HFFc6 (cell line): ENCODE measurements at regions not wholly inside any gene's neighbourhood (a gene's known extent, or its start where the extent isn't known, plus 50 kb on each side); places are given as distances from the start of the nearest gene placed in this dataset.

ENCODE experiments used
- DNase-seq: peaks from one replicate; pipeline ENCODE4 v3.0.0-alpha.2; 2018
- H3K27ac Mint-ChIP-seq: 2 replicates; pipeline ENCODE4 v1.8.0; 2020; ENCODE audit warnings: mild to moderate bottlenecking, mixed read lengths
- H3K27me3 Mint-ChIP-seq: 2 replicates; pipeline ENCODE4 v1.8.0; 2021; ENCODE audit warnings: mild to moderate bottlenecking, moderate library complexity, mixed read lengths; ENCODE audit not compliant: insufficient read depth
- H3K36me3 Mint-ChIP-seq: 2 replicates; pipeline ENCODE4 v1.8.0; 2021; ENCODE audit warnings: low read depth, mixed read lengths
- H3K4me1 Mint-ChIP-seq: 2 replicates; pipeline ENCODE4 v1.8.0; 2020; ENCODE audit warnings: low read depth, mixed read lengths
- H3K4me3 Mint-ChIP-seq: 2 replicates; pipeline ENCODE4 v1.8.0; 2020; ENCODE audit warnings: mild to moderate bottlenecking, moderate library complexity, mixed read lengths
- H3K9me3 Mint-ChIP-seq: 2 replicates; pipeline ENCODE4 v1.8.0; 2020; ENCODE audit warnings: mild to moderate bottlenecking, mixed read lengths
- TF ChIP-seq, protein P1 (sequence below): fragments of 200-600 bp; sonication (generic); IDR thresholded peaks from 2 replicates; pipeline ENCODE4 v1.5.0; 2021; ENCODE audit warnings: antibody characterized with exemption, mild to moderate bottlenecking

DNA sequence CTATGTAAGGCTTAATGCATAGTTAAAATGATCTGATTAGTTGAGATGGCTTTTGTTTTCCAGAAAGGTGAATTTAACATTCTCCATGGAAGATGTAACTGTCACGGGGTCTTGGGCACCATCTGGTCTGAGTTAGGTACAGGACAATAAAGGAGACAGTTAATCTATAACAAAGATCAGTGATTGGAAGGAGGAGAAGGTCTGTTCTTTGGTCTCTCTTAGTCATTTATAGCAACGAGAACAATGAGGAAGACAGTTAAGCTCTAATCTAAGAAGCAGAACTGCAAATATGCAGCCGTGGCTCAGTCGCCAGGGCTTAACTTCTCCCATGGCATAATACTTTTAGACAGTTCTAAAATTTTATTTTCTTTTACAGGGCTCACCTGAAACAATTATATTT is 405.5 kb upstream of the SULF2 start:
- Mint-ChIP-seq H3K4me3 (no peak overlapping the region), H3K27ac (no peak overlapping the region), H3K27me3 (peaks cover 4% of the 10 kb centered on the region), H3K4me1 (no peaks in the 10 kb centered on the region), H3K36me3 (no peaks in the 10 kb centered on the region), H3K9me3 (peaks cover 54% of the 10 kb centered on the region)
- TF ChIP-seq, protein P1, sequence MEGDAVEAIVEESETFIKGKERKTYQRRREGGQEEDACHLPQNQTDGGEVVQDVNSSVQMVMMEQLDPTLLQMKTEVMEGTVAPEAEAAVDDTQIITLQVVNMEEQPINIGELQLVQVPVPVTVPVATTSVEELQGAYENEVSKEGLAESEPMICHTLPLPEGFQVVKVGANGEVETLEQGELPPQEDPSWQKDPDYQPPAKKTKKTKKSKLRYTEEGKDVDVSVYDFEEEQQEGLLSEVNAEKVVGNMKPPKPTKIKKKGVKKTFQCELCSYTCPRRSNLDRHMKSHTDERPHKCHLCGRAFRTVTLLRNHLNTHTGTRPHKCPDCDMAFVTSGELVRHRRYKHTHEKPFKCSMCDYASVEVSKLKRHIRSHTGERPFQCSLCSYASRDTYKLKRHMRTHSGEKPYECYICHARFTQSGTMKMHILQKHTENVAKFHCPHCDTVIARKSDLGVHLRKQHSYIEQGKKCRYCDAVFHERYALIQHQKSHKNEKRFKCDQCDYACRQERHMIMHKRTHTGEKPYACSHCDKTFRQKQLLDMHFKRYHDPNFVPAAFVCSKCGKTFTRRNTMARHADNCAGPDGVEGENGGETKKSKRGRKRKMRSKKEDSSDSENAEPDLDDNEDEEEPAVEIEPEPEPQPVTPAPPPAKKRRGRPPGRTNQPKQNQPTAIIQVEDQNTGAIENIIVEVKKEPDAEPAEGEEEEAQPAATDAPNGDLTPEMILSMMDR, result no peak
- DNase-seq, result no peak

DNA sequence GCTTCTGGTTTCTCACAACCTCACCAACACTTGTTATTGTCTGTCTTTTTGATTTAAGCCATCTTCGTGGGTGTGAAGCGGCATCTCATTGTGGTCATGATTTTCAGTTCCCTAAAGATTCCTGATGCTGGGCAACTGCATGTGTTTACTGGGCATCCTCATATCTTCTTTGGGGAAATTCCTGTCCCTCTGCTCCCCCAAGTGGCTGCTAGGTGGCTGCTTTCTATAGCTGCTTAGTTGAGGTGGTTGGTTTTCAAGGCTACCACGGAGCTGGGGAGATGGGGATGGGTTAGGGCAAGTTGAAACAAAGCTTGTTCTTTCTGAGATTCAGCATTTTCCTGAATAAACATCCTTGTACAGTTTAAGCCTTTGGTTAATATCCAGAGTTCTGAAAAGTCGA is 403.9 kb upstream of the SULF2 start:
- H3K36me3 Mint-ChIP-seq, result no peaks in the 10 kb centered on the region
- H3K27ac Mint-ChIP-seq, result no peak overlapping the region
- no peak overlapping the region for H3K4me3 Mint-ChIP-seq
- peaks cover 46% of the 10 kb centered on the region for H3K9me3 Mint-ChIP-seq
- no peak for DNase-seq
- TF ChIP-seq, protein P1, result no peak
- H3K4me1 Mint-ChIP-seq, result no peaks in the 10 kb centered on the region
- H3K27me3 Mint-ChIP-seq, result peaks cover 4% of the 10 kb centered on the region; the same call in 1 of the 2 replicates

DNA sequence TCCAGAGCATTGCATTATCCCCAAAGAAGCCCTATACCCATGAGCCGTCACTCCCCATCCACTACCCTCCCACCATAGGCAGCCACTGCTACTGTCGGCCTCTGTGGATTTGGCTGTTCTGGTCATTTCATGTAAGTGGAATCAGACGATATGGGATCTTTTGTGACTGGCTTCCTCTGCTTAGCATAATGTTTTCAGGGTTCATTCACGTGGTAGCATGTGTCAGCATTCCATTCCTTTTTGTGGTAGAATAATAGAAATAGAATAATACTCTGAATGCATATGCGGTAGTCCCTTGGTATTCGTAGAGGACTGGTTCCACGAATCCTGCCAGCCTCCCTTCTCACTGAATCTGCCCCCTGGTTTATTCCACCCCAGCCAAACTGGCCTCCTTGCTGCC is 402.6 kb upstream of the SULF2 start:
- Mint-ChIP-seq H3K4me1 (no peaks in the 10 kb centered on the region), H3K4me3 (no peak overlapping the region), H3K36me3 (no peaks in the 10 kb centered on the region), H3K9me3 (peaks cover 45% of the 10 kb centered on the region), H3K27ac (no peak overlapping the region), H3K27me3 (peaks cover 4% of the 10 kb centered on the region)
- TF ChIP-seq, protein P1, result no peak
- no peak for DNase-seq

DNA sequence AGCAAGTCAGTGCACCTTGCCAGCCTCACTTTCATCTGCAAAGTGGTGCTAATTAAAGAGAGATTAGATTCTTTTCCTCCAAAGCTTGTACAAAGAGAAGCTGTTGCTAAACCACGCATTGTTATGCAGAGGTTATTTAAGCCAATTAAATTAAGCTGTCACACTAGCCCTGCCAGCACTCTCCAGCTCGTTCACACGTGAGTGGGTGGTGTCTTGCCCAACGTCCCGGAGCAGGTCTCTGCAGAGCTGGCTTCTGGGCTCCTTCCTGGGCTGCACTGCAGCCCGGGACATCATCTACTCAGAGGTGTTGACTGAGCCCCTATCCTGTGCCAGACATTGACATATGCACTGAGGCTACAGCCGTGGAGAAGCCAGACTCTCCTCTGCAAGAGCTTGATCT is 401.6 kb upstream of the SULF2 start:
- no peak for DNase-seq
- H3K27me3 Mint-ChIP-seq, result peaks cover 2% of the 10 kb centered on the region
- no peaks in the 10 kb centered on the region for H3K4me1 Mint-ChIP-seq

DNA sequence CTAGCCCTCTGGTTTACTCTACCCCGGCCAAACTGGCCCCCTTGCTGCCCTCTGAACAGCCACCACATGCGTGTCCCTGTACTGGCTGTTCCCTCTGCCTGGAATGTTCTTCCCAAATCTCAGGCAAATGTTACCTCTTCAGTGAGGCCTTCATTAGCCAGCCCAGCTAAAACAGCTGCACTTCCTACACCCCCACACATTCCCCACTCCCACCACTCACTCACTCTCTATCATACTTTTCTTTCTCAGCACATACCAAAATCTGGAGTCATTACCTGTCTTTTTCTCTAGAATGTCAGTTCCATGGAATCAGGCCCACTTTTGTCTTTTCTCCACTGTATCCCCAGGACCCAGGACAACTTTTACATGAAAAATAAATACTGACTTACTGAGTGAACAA is 401.2 kb upstream of the SULF2 start:
- peaks cover 2% of the 10 kb centered on the region for H3K27me3 Mint-ChIP-seq
- H3K9me3 Mint-ChIP-seq, result peaks cover 45% of the 10 kb centered on the region
- H3K36me3 Mint-ChIP-seq, result no peaks in the 10 kb centered on the region
- no peak overlapping the region for H3K27ac Mint-ChIP-seq
- H3K4me1 Mint-ChIP-seq, result no peaks in the 10 kb centered on the region
- DNase-seq, result no peak
- no peak overlapping the region for H3K4me3 Mint-ChIP-seq
- TF ChIP-seq, protein P1, result no peak

More for the DNA sequence above, 401.6 kb upstream of the SULF2 start:
- Mint-ChIP-seq H3K9me3 (peaks cover 42% of the 10 kb centered on the region), H3K4me3 (no peak overlapping the region), H3K27ac (no peak overlapping the region), H3K36me3 (no peaks in the 10 kb centered on the region)
- TF ChIP-seq, protein P1, result no peak

DNA sequence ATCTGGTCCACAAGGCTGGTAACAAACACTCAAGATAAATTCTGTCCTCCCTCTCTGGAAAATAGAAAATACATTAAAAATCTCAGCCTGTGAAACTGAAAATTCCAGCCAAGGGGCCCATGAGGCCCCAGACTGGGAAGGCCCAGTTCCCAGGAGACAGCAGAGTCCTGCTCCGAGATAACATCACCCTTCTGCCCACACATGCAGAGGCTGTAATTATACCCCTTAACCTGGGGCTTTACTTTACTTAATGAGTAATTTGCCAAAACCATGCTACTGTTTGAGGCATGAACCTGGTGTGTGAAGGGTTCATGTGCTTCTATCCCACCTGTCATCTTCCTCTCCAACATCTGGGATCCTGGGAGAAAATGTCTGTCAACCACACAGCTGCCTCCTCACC is 398.9 kb upstream of the SULF2 start:
- H3K27ac Mint-ChIP-seq, result no peak overlapping the region
- TF ChIP-seq, protein P1, result no peak
- H3K27me3 Mint-ChIP-seq, result peaks cover 2% of the 10 kb centered on the region
- H3K9me3 Mint-ChIP-seq, result peaks cover 52% of the 10 kb centered on the region
- no peak overlapping the region for H3K4me3 Mint-ChIP-seq
- H3K4me1 Mint-ChIP-seq, result no peaks in the 10 kb centered on the region
- H3K36me3 Mint-ChIP-seq, result no peaks in the 10 kb centered on the region
- no peak for DNase-seq
